DND-41 (cell line): ENCODE measurements at regions not wholly inside any gene's neighbourhood (a gene's known extent, or its start where the extent isn't known, plus 50 kb on each side); places are given as distances from the start of the nearest gene placed in this dataset.
"Not testable (repeated sequence)": the region's sequence is repeated elsewhere in the genome, so short reads cannot be mapped to it uniquely, and the experiment has no call there.

Source experiments
- ATAC-seq: fragments of 200-7000 bp; cut with Tn5 transposase; 3 replicates; pipeline ENCODE4 v1.9.1; 2021; ENCODE audit warnings: low read depth; ENCODE audit not compliant: insufficient read depth
- DNase-seq: peaks from one replicate; pipeline ENCODE4 v3.0.0-alpha.2; 2020
- H2AFZ ChIP-seq: 2 replicates; pipeline ENCODE4 v1.6.0; 2012; ENCODE audit warnings: low read depth, low read length
- H3K27ac ChIP-seq: 2 replicates; pipeline ENCODE4 v1.5.1; 2012; ENCODE audit warnings: low read length, inconsistent platforms
- H3K27me3 ChIP-seq: fragments of 200-600 bp; sonication (generic); 2 replicates; pipeline ENCODE4 v1.6.0; 2012; ENCODE audit warnings: low read length, mild to moderate bottlenecking, inconsistent platforms; ENCODE audit not compliant: insufficient read depth, poor library complexity
- H3K36me3 ChIP-seq: 2 replicates; pipeline ENCODE4 v1.5.1; 2012; ENCODE audit warnings: low read length, inconsistent platforms; ENCODE audit not compliant: insufficient read depth
- H3K4me1 ChIP-seq: 2 replicates; pipeline ENCODE4 v1.5.1; 2012; ENCODE audit warnings: mild to moderate bottlenecking, low read length; ENCODE audit not compliant: insufficient read depth
- H3K4me2 ChIP-seq: 2 replicates; pipeline ENCODE4 v1.6.0; 2012; ENCODE audit warnings: mild to moderate bottlenecking, moderate library complexity, low read length, inconsistent platforms; ENCODE audit not compliant: insufficient read depth
- H3K4me3 ChIP-seq, 2 experiments: fragments of 200-600 bp in 1 of 2; shearing (Covaris generic) in 1 of 2; 2 replicates each; pipeline ENCODE4 v1.5.1; 2012 to 2016; ENCODE audit warnings: inconsistent platforms in 2 of 2, low read length in 2 of 2, mild to moderate bottlenecking in 2 of 2, low read depth in 1 of 2, moderate library complexity in 1 of 2
- H3K79me2 ChIP-seq: 2 replicates; pipeline ENCODE4 v1.6.0; 2012; ENCODE audit warnings: low read length, inconsistent platforms; ENCODE audit not compliant: insufficient read depth
- H3K9ac ChIP-seq: 2 replicates; pipeline ENCODE4 v1.6.0; 2012; ENCODE audit warnings: low read depth, mild to moderate bottlenecking, inconsistent platforms, low read length, moderate library complexity
- H3K9me3 ChIP-seq: 2 replicates; pipeline ENCODE4 v1.5.1; 2012; ENCODE audit warnings: low read length, moderate library complexity, mild to moderate bottlenecking, inconsistent platforms; ENCODE audit not compliant: insufficient read depth, severe bottlenecking
- H4K20me1 ChIP-seq: 2 replicates; pipeline ENCODE4 v1.6.0; 2012; ENCODE audit warnings: low read length; ENCODE audit not compliant: insufficient read depth
- EZH2 ChIP-seq: IDR thresholded peaks from 3 replicates; pipeline ENCODE4 v1.6.1; 2012; ENCODE audit warnings: borderline replicate concordance, low read depth, mild to moderate bottlenecking, moderate library complexity, low read length, inconsistent platforms; ENCODE audit not compliant: severe bottlenecking
- TF ChIP-seq, protein P1 (sequence below): IDR thresholded peaks from 2 replicates; pipeline ENCODE4 v1.5.1; 2012; ENCODE audit warnings: borderline replicate concordance, low read length, moderate library complexity, mild to moderate bottlenecking; ENCODE audit not compliant: poor library complexity, severe bottlenecking; ENCODE audit errors: extremely low read depth

DNA sequence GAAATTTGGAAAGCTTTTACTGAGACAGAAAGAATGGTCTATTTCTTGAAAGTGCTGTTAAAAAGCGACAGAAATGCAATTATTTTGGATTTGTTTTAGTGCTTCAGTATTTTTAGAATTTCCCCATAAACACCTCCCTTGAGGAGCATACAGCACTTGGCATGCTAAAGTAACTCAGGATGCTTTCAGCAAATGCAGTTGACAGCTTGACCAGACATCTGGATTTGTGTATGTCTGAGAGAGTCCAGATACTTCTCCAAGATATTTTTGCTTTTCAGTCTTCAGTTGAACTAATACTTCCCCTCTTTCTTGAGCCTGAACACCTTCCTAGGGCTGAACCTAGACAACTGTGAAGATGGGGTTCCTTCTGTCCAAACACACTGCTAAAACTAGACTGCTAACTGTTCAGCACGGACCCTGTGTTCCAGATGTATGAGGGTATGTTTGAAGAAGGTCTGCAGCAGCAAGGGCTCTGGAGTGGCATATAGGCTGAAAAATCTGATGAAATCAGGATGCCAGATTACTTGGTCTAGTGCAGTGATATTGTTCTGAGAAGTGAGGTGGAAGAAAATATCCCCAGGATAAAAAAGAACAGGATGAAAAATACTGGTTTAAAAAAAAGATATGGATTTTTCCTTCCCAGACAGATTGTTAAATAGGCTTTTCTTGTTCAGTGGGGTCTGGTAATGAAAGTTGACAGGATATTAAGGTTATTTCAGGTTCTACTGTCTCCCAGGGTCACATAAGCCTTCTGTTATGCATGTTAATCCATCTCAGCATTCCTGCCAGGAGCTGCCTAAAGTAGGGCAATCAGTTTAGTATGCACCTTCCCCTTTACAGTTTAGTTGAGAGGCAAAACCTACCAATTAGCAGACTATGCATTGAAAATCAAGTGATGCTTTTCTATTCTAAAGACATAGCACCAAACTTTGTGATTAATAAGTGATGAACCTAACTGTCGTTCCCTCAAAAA lies 516.9 kb upstream of the TBL1XR1 start:
- peak; percentile 83 for ATAC-seq
- peak; percentile 30 for DNase-seq
- no peak overlapping the region for H3K27ac ChIP-seq

DNA sequence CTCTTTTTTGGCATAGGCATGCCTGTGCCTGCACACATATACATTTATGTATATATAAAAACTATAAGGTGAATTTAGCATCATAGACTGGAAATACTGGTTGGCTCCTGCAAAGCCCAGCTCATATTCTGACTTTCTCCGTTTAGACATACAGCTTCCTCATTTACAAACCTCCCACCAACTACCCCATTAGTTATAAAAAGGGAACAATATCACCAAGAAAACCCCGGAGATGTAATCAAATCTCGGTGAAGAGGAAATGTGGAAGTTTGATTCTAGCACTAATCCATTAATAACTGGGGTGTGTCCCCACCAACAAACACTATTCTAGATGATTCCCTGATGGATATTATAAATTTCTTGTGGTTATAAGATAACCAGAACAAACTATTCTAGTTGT lies 517.7 kb upstream of the TBL1XR1 start:
- Histone ChIP-seq H3K9me3 (no peaks in the 10 kb centered on the region), H2AFZ (no peak overlapping the region), H3K4me3 (no peak overlapping the region), H3K4me1 (no peaks in the 10 kb centered on the region; the same call in 1 of the 2 replicates), H3K27me3 (no peaks in the 10 kb centered on the region), H4K20me1 (no peaks in the 10 kb centered on the region), H3K9ac (no peak overlapping the region), H3K4me2 (no peak overlapping the region), H3K27ac (no peak overlapping the region), H3K79me2 (no peaks in the 10 kb centered on the region), H3K36me3 (no peaks in the 10 kb centered on the region)
- ATAC-seq, result no peak
- DNase-seq, result no peak
- TF ChIP-seq, protein P1, sequence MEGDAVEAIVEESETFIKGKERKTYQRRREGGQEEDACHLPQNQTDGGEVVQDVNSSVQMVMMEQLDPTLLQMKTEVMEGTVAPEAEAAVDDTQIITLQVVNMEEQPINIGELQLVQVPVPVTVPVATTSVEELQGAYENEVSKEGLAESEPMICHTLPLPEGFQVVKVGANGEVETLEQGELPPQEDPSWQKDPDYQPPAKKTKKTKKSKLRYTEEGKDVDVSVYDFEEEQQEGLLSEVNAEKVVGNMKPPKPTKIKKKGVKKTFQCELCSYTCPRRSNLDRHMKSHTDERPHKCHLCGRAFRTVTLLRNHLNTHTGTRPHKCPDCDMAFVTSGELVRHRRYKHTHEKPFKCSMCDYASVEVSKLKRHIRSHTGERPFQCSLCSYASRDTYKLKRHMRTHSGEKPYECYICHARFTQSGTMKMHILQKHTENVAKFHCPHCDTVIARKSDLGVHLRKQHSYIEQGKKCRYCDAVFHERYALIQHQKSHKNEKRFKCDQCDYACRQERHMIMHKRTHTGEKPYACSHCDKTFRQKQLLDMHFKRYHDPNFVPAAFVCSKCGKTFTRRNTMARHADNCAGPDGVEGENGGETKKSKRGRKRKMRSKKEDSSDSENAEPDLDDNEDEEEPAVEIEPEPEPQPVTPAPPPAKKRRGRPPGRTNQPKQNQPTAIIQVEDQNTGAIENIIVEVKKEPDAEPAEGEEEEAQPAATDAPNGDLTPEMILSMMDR, result no peak
- TF ChIP-seq EZH2, result no peak

More for the DNA sequence above, 516.9 kb upstream of the TBL1XR1 start:
- no peaks in the 10 kb centered on the region for H3K27me3 ChIP-seq
- H3K9me3 ChIP-seq, result no peaks in the 10 kb centered on the region
- no peaks in the 10 kb centered on the region for H4K20me1 ChIP-seq
- no peaks in the 10 kb centered on the region for H3K79me2 ChIP-seq
- H3K36me3 ChIP-seq, result no peaks in the 10 kb centered on the region
- no peak overlapping the region for H2AFZ ChIP-seq
- no peak overlapping the region for H3K9ac ChIP-seq
- H3K4me1 ChIP-seq, result no peaks in the 10 kb centered on the region; the same call in 1 of the 2 replicates
- no peak overlapping the region for H3K4me2 ChIP-seq
- TF ChIP-seq, protein P1, result no peak
- no peak for TF ChIP-seq EZH2
- no peak overlapping the region for H3K4me3 ChIP-seq

DNA sequence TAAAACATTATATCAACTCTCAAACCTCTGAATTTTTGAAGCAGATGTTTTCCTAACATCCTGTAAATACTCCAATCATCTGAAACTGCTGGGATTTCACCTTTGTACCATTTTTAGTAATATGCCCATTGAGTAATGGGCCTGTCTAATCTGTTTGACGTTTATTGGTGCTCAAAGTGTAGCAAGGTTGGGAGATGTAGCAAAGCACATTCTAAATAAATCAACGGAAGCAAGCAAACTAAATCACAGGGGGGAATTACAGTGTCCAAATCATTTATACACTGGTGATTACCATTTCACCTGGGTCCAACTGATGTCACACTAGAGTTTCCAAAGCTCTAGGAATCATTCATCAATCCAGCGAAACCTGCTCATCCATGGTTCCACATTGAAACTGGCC lies 518.7 kb upstream of the TBL1XR1 start:
- H3K9ac ChIP-seq, result no peak overlapping the region
- H3K27ac ChIP-seq, result no peak overlapping the region
- H3K4me3 ChIP-seq, result no peak overlapping the region
- H3K36me3 ChIP-seq, result no peaks in the 10 kb centered on the region
- H3K4me1 ChIP-seq, result no peaks in the 10 kb centered on the region; the same call in 1 of the 2 replicates
- no peaks in the 10 kb centered on the region for H3K27me3 ChIP-seq
- H3K4me2 ChIP-seq, result no peak overlapping the region
- TF ChIP-seq EZH2, result no peak
- TF ChIP-seq, protein P1, result no peak
- H3K9me3 ChIP-seq, result no peaks in the 10 kb centered on the region
- H2AFZ ChIP-seq, result no peak overlapping the region
- ATAC-seq (no peak), DNase-seq (no peak)
- no peaks in the 10 kb centered on the region for H4K20me1 ChIP-seq
- no peaks in the 10 kb centered on the region for H3K79me2 ChIP-seq

DNA sequence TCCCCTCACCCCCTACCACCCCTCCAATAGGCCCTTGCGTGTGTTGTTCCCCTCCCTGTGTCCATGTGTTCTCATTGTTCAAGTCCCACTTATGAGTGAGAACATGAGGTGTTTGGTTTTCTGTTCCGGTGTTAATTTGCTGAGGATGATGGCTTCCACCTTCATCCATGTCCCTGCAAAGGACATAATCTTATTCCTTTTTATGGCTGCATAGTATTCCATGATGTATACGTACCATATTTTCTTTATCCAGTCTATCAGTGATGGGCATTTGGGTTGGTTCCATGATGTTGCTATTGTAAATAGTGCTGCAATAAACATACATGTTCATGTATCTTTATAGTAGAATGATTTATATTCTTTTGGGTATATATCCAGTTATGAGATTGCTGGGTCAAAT lies 523.6 kb upstream of the TBL1XR1 start:
- not testable (repeated sequence) for H3K4me2 ChIP-seq, H3K9me3 ChIP-seq, H3K79me2 ChIP-seq, H3K36me3 ChIP-seq, H3K9ac ChIP-seq, H4K20me1 ChIP-seq, ATAC-seq, H3K27me3 ChIP-seq, H2AFZ ChIP-seq, H3K4me1 ChIP-seq, H3K4me3 ChIP-seq, H3K27ac ChIP-seq, DNase-seq
